ENCODE measurements at regions not wholly inside any gene's neighbourhood (a gene's known extent, or its start where the extent isn't known, plus 50 kb on each side); places are given as distances from the start of the nearest gene placed in this dataset.

- Histone ChIP-seq H3K9ac (ENCODE audit: low read length) (no peak overlapping the region), H3K27ac (ENCODE audit: low read depth, low read length) (no peak overlapping the region), H3K79me2 (ENCODE audit: insufficient read depth, low read length) (no peaks in the 10 kb centered on the region), H3K4me1 (ENCODE audit: insufficient read depth, low read length) (peaks cover 15% of the 10 kb centered on the region), H3K4me2 (ENCODE audit: low read length) (no peak overlapping the region), H3K36me3 (ENCODE audit: insufficient read depth, low read length) (no peaks in the 10 kb centered on the region), H3K27me3 (ENCODE audit: insufficient read depth, low read length) (no peaks in the 10 kb centered on the region), H3K9me3 (ENCODE audit: insufficient read depth, low read depth, low read length) (no peaks in the 10 kb centered on the region), H2AFZ (ENCODE audit: low read depth, low read length) (no peak overlapping the region), H4K20me1 (ENCODE audit: insufficient read depth, low read length) (no peaks in the 10 kb centered on the region), H3K4me3 (ENCODE audit: insufficient read depth, low read depth, low read length) (no peak overlapping the region)
- Mint-ChIP-seq H3K4me1 (ENCODE audit: low read depth, unreplicated experiment) (peaks cover 24% of the 10 kb centered on the region), H3K9me3 (ENCODE audit: unreplicated experiment) (peaks cover 2% of the 10 kb centered on the region), H3K36me3 (ENCODE audit: low read depth, unreplicated experiment) (no peaks in the 10 kb centered on the region), H3K27ac (ENCODE audit: unreplicated experiment) (peak overlapping the region; percentile 63), H3K4me3 (ENCODE audit: unreplicated experiment) (no peak overlapping the region), H3K27me3 (ENCODE audit: low read depth, unreplicated experiment) (peaks cover 2% of the 10 kb centered on the region)
- DNase-seq (ENCODE audit: low read depth) (no peak), FAIRE-seq (no peak)
- TF ChIP-seq EZH2 (IDR thresholded peaks at IDR 0.05; ENCODE audit: insufficient read depth, low read length) (no peak), CTCF (IDR thresholded peaks at IDR 0.05; ENCODE audit: insufficient read depth, low read depth, low read length) (no peak)
These were observed 240.4 kb downstream of the SYK start for GRCh38 chr9:91042024-91042423.

- H2AFZ ChIP-seq (ENCODE audit: low read depth, low read length): no peak overlapping the region
- no peak overlapping the region for H3K4me3 ChIP-seq (ENCODE audit: insufficient read depth, low read depth, low read length)
- DNase-seq (ENCODE audit: low read depth) (no peak), FAIRE-seq (no peak)
- peaks cover 2% of the 10 kb centered on the region for H3K9me3 Mint-ChIP-seq (ENCODE audit: unreplicated experiment)
- H3K27me3 ChIP-seq (ENCODE audit: insufficient read depth, low read length): no peaks in the 10 kb centered on the region
- peaks cover 12% of the 10 kb centered on the region for H3K4me1 ChIP-seq (ENCODE audit: insufficient read depth, low read length)
- no peaks in the 10 kb centered on the region for H3K36me3 Mint-ChIP-seq (ENCODE audit: low read depth, unreplicated experiment)
- no peaks in the 10 kb centered on the region for H4K20me1 ChIP-seq (ENCODE audit: insufficient read depth, low read length)
- peaks cover 22% of the 10 kb centered on the region for H3K4me1 Mint-ChIP-seq (ENCODE audit: low read depth, unreplicated experiment)
- H3K27me3 Mint-ChIP-seq (ENCODE audit: low read depth, unreplicated experiment): peaks cover 2% of the 10 kb centered on the region
- H3K27ac Mint-ChIP-seq (ENCODE audit: unreplicated experiment): no peak overlapping the region
- H3K27ac ChIP-seq (ENCODE audit: low read depth, low read length): no peak overlapping the region
- no peak overlapping the region for H3K4me2 ChIP-seq (ENCODE audit: low read length)
- H3K4me3 Mint-ChIP-seq (ENCODE audit: unreplicated experiment): no peak overlapping the region
- H3K9ac ChIP-seq (ENCODE audit: low read length): no peak overlapping the region
- H3K9me3 ChIP-seq (ENCODE audit: insufficient read depth, low read depth, low read length): no peaks in the 10 kb centered on the region
- H3K36me3 ChIP-seq (ENCODE audit: insufficient read depth, low read length): no peaks in the 10 kb centered on the region
- TF ChIP-seq EZH2 (IDR thresholded peaks at IDR 0.05; ENCODE audit: insufficient read depth, low read length) (no peak), CTCF (IDR thresholded peaks at IDR 0.05; ENCODE audit: insufficient read depth, low read depth, low read length) (no peak)
- no peaks in the 10 kb centered on the region for H3K79me2 ChIP-seq (ENCODE audit: insufficient read depth, low read length)
These were observed 240.9 kb downstream of the SYK start for GRCh38 chr9:91042541-91042940.

- no peak overlapping the region for H3K27ac ChIP-seq (ENCODE audit: low read depth, low read length)
- H3K4me3 ChIP-seq (ENCODE audit: insufficient read depth, low read depth, low read length): no peak overlapping the region
- peaks cover 12% of the 10 kb centered on the region for H3K4me1 ChIP-seq (ENCODE audit: insufficient read depth, low read length)
- H3K27me3 ChIP-seq (ENCODE audit: insufficient read depth, low read length): no peaks in the 10 kb centered on the region
- Mint-ChIP-seq H3K9me3 (ENCODE audit: unreplicated experiment) (peaks cover 2% of the 10 kb centered on the region), H3K27ac (ENCODE audit: unreplicated experiment) (no peak overlapping the region), H3K36me3 (ENCODE audit: low read depth, unreplicated experiment) (no peaks in the 10 kb centered on the region), H3K27me3 (ENCODE audit: low read depth, unreplicated experiment) (peaks cover 2% of the 10 kb centered on the region), H3K4me3 (ENCODE audit: unreplicated experiment) (no peak overlapping the region), H3K4me1 (ENCODE audit: low read depth, unreplicated experiment) (peaks cover 22% of the 10 kb centered on the region)
- no peaks in the 10 kb centered on the region for H3K36me3 ChIP-seq (ENCODE audit: insufficient read depth, low read length)
- FAIRE-seq (no peak), DNase-seq (ENCODE audit: low read depth) (no peak)
- no peak overlapping the region for H3K4me2 ChIP-seq (ENCODE audit: low read length)
- no peak overlapping the region for H3K9ac ChIP-seq (ENCODE audit: low read length)
- TF ChIP-seq CTCF (IDR thresholded peaks at IDR 0.05; ENCODE audit: insufficient read depth, low read depth, low read length): no peak
- TF ChIP-seq EZH2 (IDR thresholded peaks at IDR 0.05; ENCODE audit: insufficient read depth, low read length): no peak
- H3K9me3 ChIP-seq (ENCODE audit: insufficient read depth, low read depth, low read length): no peaks in the 10 kb centered on the region
- no peak overlapping the region for H2AFZ ChIP-seq (ENCODE audit: low read depth, low read length)
- no peaks in the 10 kb centered on the region for H4K20me1 ChIP-seq (ENCODE audit: insufficient read depth, low read length)
- H3K79me2 ChIP-seq (ENCODE audit: insufficient read depth, low read length): no peaks in the 10 kb centered on the region
These were observed 241.6 kb downstream of the SYK start for GRCh38 chr9:91043056-91043810.

Measured in astrocyte (in vitro differentiated cells and primary cell).